Upper lobe of right lung (tissue), 1 donor: ENCODE measurements at regions not wholly inside any gene's neighbourhood (a gene's known extent, or its start where the extent isn't known, plus 50 kb on each side); places are given as distances from the start of the nearest gene placed in this dataset.

ENCODE experiments used
- ATAC-seq: fragments of 200-7000 bp; cut with Tn5 transposase; one replicate; pipeline ENCODE4 v1.9.1; 2020; ENCODE audit warnings: mild to moderate bottlenecking, moderate library complexity
- DNase-seq: peaks from one replicate; pipeline ENCODE4 v3.0.0-alpha.2; 2020
- H3K27ac ChIP-seq: fragments of 200-600 bp; one replicate; pipeline ENCODE4 v1.8.0; 2022
- H3K27me3 ChIP-seq: fragments of 200-600 bp; one replicate; pipeline ENCODE4 v1.8.0; 2022; ENCODE audit warnings: mild to moderate bottlenecking
- H3K36me3 ChIP-seq: fragments of 200-600 bp; one replicate; pipeline ENCODE4 v1.8.0; 2022
- H3K4me1 ChIP-seq: fragments of 200-600 bp; one replicate; pipeline ENCODE4 v1.8.0; 2022
- H3K4me3 ChIP-seq: fragments of 200-600 bp; one replicate; pipeline ENCODE4 v1.8.0; 2022; ENCODE audit warnings: mild to moderate bottlenecking
- H3K9me3 ChIP-seq: fragments of 200-600 bp; one replicate; pipeline ENCODE4 v1.8.0; 2022
- intact Hi-C: fragments of 100-400 bp; cut with DNase I; formaldehyde crosslinking; loops from one replicate; pipeline ENCODE4 v1.11.0; 2022
- TF ChIP-seq, protein P1 (sequence below): fragments of 200-600 bp; IDR thresholded peaks from one replicate; pipeline ENCODE4 v1.8.0; 2022; ENCODE audit warnings: antibody characterized with exemption
- donor health status: DM: no; HTN: yes; CAD: no; lungs with severe emphysema.

GRCh38 chr9:106593201-106593600 is 269.8 kb upstream of the ZNF462 start:
- DNase-seq (no peak), ATAC-seq (no peak)
- Histone ChIP-seq H3K27me3 (no peaks in the 10 kb centered on the region), H3K4me3 (no peak overlapping the region), H3K4me1 (no peaks in the 10 kb centered on the region), H3K36me3 (no peaks in the 10 kb centered on the region), H3K9me3 (no peaks in the 10 kb centered on the region), H3K27ac (no peak overlapping the region)
- TF ChIP-seq, protein P1, sequence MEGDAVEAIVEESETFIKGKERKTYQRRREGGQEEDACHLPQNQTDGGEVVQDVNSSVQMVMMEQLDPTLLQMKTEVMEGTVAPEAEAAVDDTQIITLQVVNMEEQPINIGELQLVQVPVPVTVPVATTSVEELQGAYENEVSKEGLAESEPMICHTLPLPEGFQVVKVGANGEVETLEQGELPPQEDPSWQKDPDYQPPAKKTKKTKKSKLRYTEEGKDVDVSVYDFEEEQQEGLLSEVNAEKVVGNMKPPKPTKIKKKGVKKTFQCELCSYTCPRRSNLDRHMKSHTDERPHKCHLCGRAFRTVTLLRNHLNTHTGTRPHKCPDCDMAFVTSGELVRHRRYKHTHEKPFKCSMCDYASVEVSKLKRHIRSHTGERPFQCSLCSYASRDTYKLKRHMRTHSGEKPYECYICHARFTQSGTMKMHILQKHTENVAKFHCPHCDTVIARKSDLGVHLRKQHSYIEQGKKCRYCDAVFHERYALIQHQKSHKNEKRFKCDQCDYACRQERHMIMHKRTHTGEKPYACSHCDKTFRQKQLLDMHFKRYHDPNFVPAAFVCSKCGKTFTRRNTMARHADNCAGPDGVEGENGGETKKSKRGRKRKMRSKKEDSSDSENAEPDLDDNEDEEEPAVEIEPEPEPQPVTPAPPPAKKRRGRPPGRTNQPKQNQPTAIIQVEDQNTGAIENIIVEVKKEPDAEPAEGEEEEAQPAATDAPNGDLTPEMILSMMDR = no peak
- intact Hi-C loops = no loop called here

DNA sequence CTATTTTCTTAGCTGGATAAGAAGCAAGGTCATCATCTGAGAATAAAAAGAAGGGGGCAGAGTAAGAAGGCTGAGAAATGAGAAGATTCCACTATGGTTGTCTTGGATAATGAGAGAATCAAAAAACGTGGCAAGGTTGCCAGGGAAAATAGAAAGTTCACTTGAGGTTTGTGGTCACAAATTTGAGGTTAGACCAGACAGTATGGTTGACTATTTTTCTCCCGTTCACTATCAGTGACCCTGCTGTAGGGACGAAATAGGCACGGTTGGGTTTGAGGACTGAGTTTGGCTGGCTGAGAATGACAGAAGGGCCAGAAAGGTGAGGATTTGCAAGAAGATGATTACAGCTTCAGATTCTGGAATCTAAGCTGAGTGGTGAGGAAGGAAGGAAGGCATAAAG is 266.0 kb upstream of the ZNF462 start:
- Histone ChIP-seq H3K27ac (no peak overlapping the region), H3K27me3 (no peaks in the 10 kb centered on the region), H3K4me1 (no peaks in the 10 kb centered on the region), H3K36me3 (no peaks in the 10 kb centered on the region), H3K4me3 (no peak overlapping the region), H3K9me3 (no peaks in the 10 kb centered on the region)
- intact Hi-C loops = no loop called here
- DNase-seq (no peak), ATAC-seq (no peak)
- TF ChIP-seq, protein P1 = no peak

DNA sequence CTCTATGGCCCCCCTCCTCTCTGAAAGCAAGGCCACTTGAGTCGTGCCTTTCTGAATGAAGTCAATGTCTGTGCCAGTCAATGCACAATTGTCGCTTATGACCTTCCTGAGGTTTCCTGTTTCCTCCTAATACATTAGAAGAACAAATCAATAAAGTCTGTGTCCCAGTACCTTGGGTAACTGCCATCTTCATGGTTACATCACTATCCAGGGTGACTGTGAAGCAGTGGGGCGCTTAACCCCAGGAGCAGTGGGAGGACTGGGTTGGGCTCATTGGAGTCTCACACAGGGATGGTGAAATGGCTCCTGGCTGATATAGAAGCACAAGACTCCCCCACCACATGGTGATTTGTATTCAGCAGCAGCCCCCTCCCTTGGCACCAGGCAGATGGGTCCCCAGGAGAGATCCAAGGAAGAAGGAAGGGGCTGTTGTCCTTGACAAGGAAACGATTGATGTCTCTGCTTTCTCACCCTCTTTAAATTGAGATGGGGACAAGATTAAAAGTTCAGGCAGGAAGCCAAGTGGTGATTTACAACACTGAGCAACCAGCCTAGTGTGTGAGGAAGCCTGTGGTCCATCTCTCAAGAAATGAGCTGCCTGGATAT is 261.9 kb upstream of the ZNF462 start:
- intact Hi-C loops = no loop called here
- Histone ChIP-seq H3K9me3 (no peaks in the 10 kb centered on the region), H3K27me3 (no peaks in the 10 kb centered on the region), H3K36me3 (no peaks in the 10 kb centered on the region), H3K4me3 (no peak overlapping the region), H3K4me1 (no peaks in the 10 kb centered on the region), H3K27ac (no peak overlapping the region)
- no peak for DNase-seq
- ATAC-seq = no peak
- TF ChIP-seq, protein P1 = no peak

GRCh38 chr9:106602344-106602743 is 260.6 kb upstream of the ZNF462 start:
- no peak for ATAC-seq
- TF ChIP-seq, protein P1 = no peak
- H3K4me3 ChIP-seq = no peak overlapping the region
- no peaks in the 10 kb centered on the region for H3K4me1 ChIP-seq
- no peak for DNase-seq
- no peaks in the 10 kb centered on the region for H3K36me3 ChIP-seq
- no peaks in the 10 kb centered on the region for H3K9me3 ChIP-seq
- intact Hi-C loops = no loop called here
- no peaks in the 10 kb centered on the region for H3K27me3 ChIP-seq
- H3K27ac ChIP-seq = no peak overlapping the region

GRCh38 chr9:106613250-106613737 is 249.7 kb upstream of the ZNF462 start:
- peak; percentile 68 for ATAC-seq
- intact Hi-C loops = no loop called here
- H3K4me1 ChIP-seq = no peaks in the 10 kb centered on the region
- no peak overlapping the region for H3K4me3 ChIP-seq
- no peaks in the 10 kb centered on the region for H3K9me3 ChIP-seq
- no peaks in the 10 kb centered on the region for H3K36me3 ChIP-seq
- H3K27me3 ChIP-seq = no peaks in the 10 kb centered on the region
- TF ChIP-seq, protein P1 = no peak
- H3K27ac ChIP-seq = no peak overlapping the region
- peak; percentile 75 for DNase-seq
